Esophagus muscularis mucosa (tissue), 4 donors: ENCODE measurements at regions not wholly inside any gene's neighbourhood (a gene's known extent, or its start where the extent isn't known, plus 50 kb on each side); places are given as distances from the start of the nearest gene placed in this dataset.

Source experiments
- DNase-seq: peaks from one replicate; pipeline ENCODE4 v3.0.0-alpha.2; 2017; ENCODE audit errors: extremely low spot score
- H3K27ac ChIP-seq, 4 donors: fragments of 200-600 bp; sonication (generic); replicated peaks in 1 of 4; 1 replicate in 3 of 4; 2 replicates in 1 of 4; pipeline ENCODE4 v1.5.1; 2016 to 2019; ENCODE audit warnings: mild to moderate bottlenecking in 1 of 4
- H3K27me3 ChIP-seq, 4 donors: fragments of 200-600 bp; sonication (generic); one replicate each; pipeline versions ENCODE4 v1.5.1 to v1.6.0; 2016 to 2019
- H3K36me3 ChIP-seq, 4 donors: fragments of 200-600 bp; sonication (generic); one replicate each; pipeline ENCODE4 v1.5.1; 2016 to 2019
- H3K4me1 ChIP-seq, 4 donors: fragments of 200-600 bp; sonication (generic); one replicate each; pipeline ENCODE4 v1.5.1; 2016 to 2019
- H3K4me3 ChIP-seq, 4 donors: fragments of 200-600 bp; sonication (generic); 1 replicate in 2 of 4; 2 replicates in 2 of 4; pipeline ENCODE4 v1.5.1; 2016 to 2019; ENCODE audit warnings: mild to moderate bottlenecking in 4 of 4, moderate library complexity in 1 of 4
- H3K9me3 ChIP-seq, 4 donors: fragments of 200-600 bp; sonication (generic); 1 replicate in 3 of 4; 2 replicates in 1 of 4; pipeline ENCODE4 v1.5.1; 2016 to 2019
- EP300 ChIP-seq: sonication (generic); formaldehyde crosslinking; IDR thresholded peaks from one replicate; pipeline ENCODE4 v1.6.1; 2017; ENCODE audit warnings: antibody characterized with exemption
- POLR2A ChIP-seq: fragments of 450-650 bp; IDR thresholded peaks from one replicate; pipeline ENCODE4 v1.6.1; 2017; ENCODE audit warnings: antibody characterized with exemption, moderate library complexity, mild to moderate bottlenecking, low read depth
- POLR2AphosphoS5 ChIP-seq, 2 donors: sonication (generic); formaldehyde crosslinking; IDR thresholded peaks; one replicate each; pipeline ENCODE4 v1.6.1; 2017; ENCODE audit warnings: antibody characterized with exemption in 2 of 2
- WGBS: methylation state at CpG from one replicate; pipeline ENCODE4 v1.1.5; 2018; 5-methylcytosine and 5-hydroxymethylcytosine counted together
- intact Hi-C: fragments of 100-400 bp; cut with DNase I; formaldehyde crosslinking; loops from one replicate; pipeline ENCODE4 v1.15.1; 2023
- TF ChIP-seq, protein P1 (sequence below), 3 experiments: fragments of 200-600 bp in 2 of 3; fragments of 450-650 bp in 1 of 3; sonication (generic) in 2 of 3; IDR thresholded peaks; one replicate each; pipeline ENCODE4 v1.5.1; 2017 to 2019; ENCODE audit warnings: antibody characterized with exemption in 3 of 3, mild to moderate bottlenecking in 2 of 3, moderate library complexity in 1 of 3

- H3K27me3 ChIP-seq = no peaks in the 10 kb centered on the region
- 53% methylated on average over 5 of the region's 5 CpGs for WGBS
- H3K9me3 ChIP-seq = no peaks in the 10 kb centered on the region
- no peaks in the 10 kb centered on the region for H3K36me3 ChIP-seq
- H3K4me3 ChIP-seq = no peak overlapping the region
- H3K27ac ChIP-seq = no peak overlapping the region
- TF ChIP-seq POLR2A = no peak
- TF ChIP-seq, protein P1, sequence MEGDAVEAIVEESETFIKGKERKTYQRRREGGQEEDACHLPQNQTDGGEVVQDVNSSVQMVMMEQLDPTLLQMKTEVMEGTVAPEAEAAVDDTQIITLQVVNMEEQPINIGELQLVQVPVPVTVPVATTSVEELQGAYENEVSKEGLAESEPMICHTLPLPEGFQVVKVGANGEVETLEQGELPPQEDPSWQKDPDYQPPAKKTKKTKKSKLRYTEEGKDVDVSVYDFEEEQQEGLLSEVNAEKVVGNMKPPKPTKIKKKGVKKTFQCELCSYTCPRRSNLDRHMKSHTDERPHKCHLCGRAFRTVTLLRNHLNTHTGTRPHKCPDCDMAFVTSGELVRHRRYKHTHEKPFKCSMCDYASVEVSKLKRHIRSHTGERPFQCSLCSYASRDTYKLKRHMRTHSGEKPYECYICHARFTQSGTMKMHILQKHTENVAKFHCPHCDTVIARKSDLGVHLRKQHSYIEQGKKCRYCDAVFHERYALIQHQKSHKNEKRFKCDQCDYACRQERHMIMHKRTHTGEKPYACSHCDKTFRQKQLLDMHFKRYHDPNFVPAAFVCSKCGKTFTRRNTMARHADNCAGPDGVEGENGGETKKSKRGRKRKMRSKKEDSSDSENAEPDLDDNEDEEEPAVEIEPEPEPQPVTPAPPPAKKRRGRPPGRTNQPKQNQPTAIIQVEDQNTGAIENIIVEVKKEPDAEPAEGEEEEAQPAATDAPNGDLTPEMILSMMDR (IDR thresholded peaks at IDR 0.05) = peak; percentile 41 to 57 (median 47)
- DNase-seq = no peak
- intact Hi-C loops = loop anchor here (10.0 kb wide), 1 partner anchor 282 kb away; no protein-coding TSS in a partner anchor
- no peaks in the 10 kb centered on the region for H3K4me1 ChIP-seq
Observed at GRCh38 chr2:84022810-84023431, 436.2 kb downstream of the SUCLG1 start.

- Histone ChIP-seq H3K9me3 (no peaks in the 10 kb centered on the region), H3K27me3 (no peaks in the 10 kb centered on the region), H3K4me3 (no peak overlapping the region), H3K27ac (no peak overlapping the region), H3K36me3 (no peaks in the 10 kb centered on the region), H3K4me1 (no peaks in the 10 kb centered on the region)
- intact Hi-C loops = no loop called here
- TF ChIP-seq EP300 (no peak), POLR2A (no peak), POLR2AphosphoS5 (IDR thresholded peaks at IDR 0.05) (no peak)
- TF ChIP-seq, protein P1 (IDR thresholded peaks at IDR 0.05) = no peak
- no peak for DNase-seq
Observed at GRCh38 chr2:84017010-84017409, 442.1 kb downstream of the SUCLG1 start.

GRCh38 chr2:84016183-84016582, 442.9 kb downstream of the SUCLG1 start:
- H3K27me3 ChIP-seq = no peaks in the 10 kb centered on the region
- 82% methylated on average over 5 of the region's 5 CpGs for WGBS
- intact Hi-C loops = no loop called here
- no peaks in the 10 kb centered on the region for H3K4me1 ChIP-seq
- no peaks in the 10 kb centered on the region for H3K36me3 ChIP-seq
- TF ChIP-seq, protein P1 (IDR thresholded peaks at IDR 0.05) = no peak
- TF ChIP-seq EP300 = no peak
- no peak for TF ChIP-seq POLR2A
- TF ChIP-seq POLR2AphosphoS5 (IDR thresholded peaks at IDR 0.05) = no peak
- no peak overlapping the region for H3K4me3 ChIP-seq
- no peaks in the 10 kb centered on the region for H3K9me3 ChIP-seq
- no peak for DNase-seq
- H3K27ac ChIP-seq = no peak overlapping the region

- 81% methylated on average over 2 of the region's 2 CpGs for WGBS
- Histone ChIP-seq H3K27ac (no peak overlapping the region), H3K36me3 (no peaks in the 10 kb centered on the region), H3K4me1 (no peaks in the 10 kb centered on the region), H3K27me3 (no peaks in the 10 kb centered on the region), H3K4me3 (no peak overlapping the region), H3K9me3 (no peaks in the 10 kb centered on the region)
- TF ChIP-seq POLR2A (no peak), EP300 (no peak), POLR2AphosphoS5 (IDR thresholded peaks at IDR 0.05) (no peak)
- intact Hi-C loops = no loop called here
- DNase-seq = no peak
Observed at GRCh38 chr2:83997889-83998288, 461.2 kb downstream of the SUCLG1 start.

DNA sequence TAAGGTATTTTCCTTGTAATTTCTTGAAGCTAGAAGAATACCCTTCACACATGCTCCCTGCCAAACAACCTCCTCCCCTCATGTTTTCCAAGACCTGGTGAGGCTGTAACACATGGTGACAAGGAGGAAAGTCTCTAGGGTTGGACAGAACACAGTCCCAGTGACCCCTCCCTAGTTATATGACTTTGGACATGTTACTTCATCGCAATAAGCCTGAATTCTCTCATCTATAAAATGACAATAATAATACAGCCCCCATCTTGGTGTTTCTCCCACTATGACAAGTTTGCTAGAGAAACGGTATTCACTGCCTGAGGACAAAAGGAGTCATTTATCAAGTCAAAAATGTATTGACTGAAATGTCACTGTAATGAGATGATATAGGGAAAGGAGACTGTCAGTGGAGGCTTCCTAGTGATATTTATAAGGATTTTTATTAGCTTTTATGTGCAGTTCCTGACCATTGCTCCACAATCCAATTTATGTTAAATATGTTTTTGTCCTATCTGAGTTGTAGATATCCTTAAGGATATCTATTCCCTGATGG, 464.4 kb downstream of the SUCLG1 start:
- no peak for DNase-seq
- Histone ChIP-seq H3K4me1 (no peaks in the 10 kb centered on the region), H3K36me3 (no peaks in the 10 kb centered on the region), H3K4me3 (no peak overlapping the region), H3K9me3 (peaks cover 0 to 1% (median 0%) of the 10 kb centered on the region in 4 donors), H3K27me3 (no peaks in the 10 kb centered on the region), H3K27ac (no peak overlapping the region)
- intact Hi-C loops = no loop called here
- TF ChIP-seq POLR2AphosphoS5 (IDR thresholded peaks at IDR 0.05) = no peak
- 73% methylated on average over 2 of the region's 2 CpGs for WGBS
